ENCODE measurements at regions not wholly inside any gene's neighbourhood (a gene's known extent, or its start where the extent isn't known, plus 50 kb on each side); places are given as distances from the start of the nearest gene placed in this dataset.

DNA sequence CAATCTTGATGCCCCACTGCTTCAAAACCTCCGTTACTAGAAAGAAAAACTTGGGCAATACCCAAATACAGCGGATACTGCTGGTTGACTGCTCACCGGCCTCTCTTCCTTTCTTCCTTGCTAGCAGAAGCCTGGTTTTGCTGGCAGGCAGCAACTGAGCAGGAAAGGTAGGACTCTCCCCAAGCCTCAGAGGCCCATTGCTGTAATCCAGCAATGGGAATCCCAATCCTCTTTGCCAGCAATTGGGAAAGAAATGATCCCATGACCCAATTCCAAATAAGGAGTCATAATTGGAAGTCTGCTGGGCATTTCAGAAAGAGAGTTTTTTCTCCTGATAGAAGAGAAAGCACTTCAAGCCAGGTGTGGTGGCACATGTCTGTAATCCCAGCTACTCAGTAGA, 394.5 kb downstream of the BCOR start:
- no peak for DNase-seq (ENCODE audit: low spot score)

DNA sequence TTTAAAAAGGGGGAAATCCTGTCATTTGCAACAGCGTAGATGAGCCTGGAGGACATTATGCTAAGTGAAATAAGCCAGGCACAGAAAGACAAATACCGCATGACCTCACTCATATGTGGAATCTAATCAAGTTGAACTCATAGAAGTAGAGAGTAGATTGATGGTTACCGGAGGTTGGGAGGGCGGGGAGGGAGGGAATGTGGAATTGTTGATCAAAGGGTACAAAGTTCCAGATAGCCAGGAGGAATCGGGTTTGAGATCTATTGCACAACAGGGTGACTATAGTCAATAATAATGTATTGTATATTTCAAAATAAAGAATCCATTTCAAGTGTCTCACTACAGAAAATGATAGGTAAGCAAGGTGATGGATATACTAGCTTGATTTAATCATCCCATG, 393.2 kb downstream of the BCOR start:
- no peak for DNase-seq (ENCODE audit: low spot score)
- TF ChIP-seq, protein P1, sequence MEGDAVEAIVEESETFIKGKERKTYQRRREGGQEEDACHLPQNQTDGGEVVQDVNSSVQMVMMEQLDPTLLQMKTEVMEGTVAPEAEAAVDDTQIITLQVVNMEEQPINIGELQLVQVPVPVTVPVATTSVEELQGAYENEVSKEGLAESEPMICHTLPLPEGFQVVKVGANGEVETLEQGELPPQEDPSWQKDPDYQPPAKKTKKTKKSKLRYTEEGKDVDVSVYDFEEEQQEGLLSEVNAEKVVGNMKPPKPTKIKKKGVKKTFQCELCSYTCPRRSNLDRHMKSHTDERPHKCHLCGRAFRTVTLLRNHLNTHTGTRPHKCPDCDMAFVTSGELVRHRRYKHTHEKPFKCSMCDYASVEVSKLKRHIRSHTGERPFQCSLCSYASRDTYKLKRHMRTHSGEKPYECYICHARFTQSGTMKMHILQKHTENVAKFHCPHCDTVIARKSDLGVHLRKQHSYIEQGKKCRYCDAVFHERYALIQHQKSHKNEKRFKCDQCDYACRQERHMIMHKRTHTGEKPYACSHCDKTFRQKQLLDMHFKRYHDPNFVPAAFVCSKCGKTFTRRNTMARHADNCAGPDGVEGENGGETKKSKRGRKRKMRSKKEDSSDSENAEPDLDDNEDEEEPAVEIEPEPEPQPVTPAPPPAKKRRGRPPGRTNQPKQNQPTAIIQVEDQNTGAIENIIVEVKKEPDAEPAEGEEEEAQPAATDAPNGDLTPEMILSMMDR (IDR thresholded peaks at IDR 0.05; ENCODE audit: extremely low read depth, missing control alignments) = no peak

More for the DNA sequence above, 394.5 kb downstream of the BCOR start:
- TF ChIP-seq, protein P1 (IDR thresholded peaks at IDR 0.05; ENCODE audit: extremely low read depth, missing control alignments) = no peak

DNA sequence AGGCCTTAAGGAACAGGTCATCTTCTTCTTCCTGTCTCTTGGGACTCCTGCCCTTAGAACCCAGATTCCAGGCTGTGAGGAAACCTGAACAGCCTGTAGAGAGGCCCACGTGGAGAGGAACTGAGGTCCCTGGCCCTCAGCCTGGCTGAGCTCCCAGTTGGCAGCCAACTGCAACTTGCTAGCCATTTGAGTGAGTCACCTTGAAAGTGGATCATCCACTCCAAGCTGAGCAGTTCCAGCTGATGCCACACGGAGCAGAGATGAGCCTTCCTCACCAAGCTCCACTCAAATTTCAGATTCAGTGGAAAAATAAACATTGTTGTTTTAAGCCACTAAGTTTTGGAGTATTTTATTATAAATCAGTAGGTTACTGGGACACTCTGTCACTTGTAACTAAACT, 392.5 kb downstream of the BCOR start:
- no peak for DNase-seq (ENCODE audit: low spot score)
- TF ChIP-seq, protein P1 (IDR thresholded peaks at IDR 0.05; ENCODE audit: extremely low read depth, missing control alignments) = no peak

DNA sequence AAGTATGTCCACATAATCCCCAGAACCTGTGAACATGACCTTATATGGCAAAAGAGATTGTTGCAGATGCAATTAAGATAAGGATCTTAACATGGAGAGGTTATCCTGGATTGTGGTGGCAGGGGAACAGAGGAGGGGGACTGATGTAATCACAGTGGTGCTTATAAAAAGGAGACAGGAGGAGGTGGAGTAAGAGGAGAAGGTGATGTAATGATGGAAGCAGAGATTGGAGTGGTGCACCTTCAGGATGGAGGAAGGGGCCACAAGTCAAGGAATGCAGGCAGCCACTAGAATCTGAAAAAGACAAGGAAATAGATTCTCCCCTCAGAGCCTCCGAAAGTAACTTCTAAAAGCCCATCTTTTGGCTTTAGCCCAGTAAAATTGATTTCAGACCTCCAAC, 388.4 kb downstream of the BCOR start:
- DNase-seq (ENCODE audit: low spot score) = no peak
- TF ChIP-seq, protein P1 (IDR thresholded peaks at IDR 0.05; ENCODE audit: extremely low read depth, missing control alignments) = no peak

DNA sequence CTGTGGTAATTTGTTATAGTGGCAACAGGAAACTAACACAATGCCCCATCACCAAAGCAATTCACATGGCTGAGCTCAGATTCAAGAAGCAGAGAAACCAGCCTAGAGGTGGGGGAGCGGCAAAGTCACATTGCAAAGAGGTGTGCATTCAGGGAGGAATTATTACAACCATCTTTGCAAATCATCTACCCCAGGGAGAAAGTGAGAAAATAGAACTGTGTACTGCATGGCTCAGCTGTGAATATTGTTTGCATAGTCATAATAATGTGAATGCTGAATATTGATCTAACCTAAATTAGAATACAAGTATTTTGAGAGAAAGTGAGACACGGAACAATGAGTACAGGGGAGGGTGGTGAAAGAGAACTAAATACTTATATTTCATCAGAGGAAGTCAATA, 387.9 kb downstream of the BCOR start:
- TF ChIP-seq, protein P1 (IDR thresholded peaks at IDR 0.05; ENCODE audit: extremely low read depth, missing control alignments) = no peak
- no peak for DNase-seq (ENCODE audit: low spot score)

DNA sequence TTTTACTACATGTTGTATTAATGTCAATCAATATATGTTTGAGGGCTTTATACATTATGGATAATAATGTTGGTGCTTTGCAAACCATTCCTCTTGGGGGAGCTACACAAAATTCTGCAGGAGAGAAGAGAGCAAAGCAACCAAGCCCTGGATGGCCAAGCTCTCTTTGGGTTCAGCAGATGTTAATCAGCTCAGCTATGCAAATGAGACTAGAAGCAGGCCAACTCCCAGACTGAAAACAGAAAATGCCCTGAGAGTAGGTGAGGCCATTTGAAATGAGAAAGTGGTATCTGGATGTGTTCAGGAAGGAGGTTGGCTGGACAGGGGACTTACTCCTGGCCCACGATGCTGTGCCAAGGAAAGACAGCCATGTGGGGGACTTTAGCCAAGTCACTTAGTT, 387.0 kb downstream of the BCOR start:
- TF ChIP-seq, protein P1 (IDR thresholded peaks at IDR 0.05; ENCODE audit: extremely low read depth, missing control alignments) = no peak
- DNase-seq (ENCODE audit: low spot score) = no peak

DNA sequence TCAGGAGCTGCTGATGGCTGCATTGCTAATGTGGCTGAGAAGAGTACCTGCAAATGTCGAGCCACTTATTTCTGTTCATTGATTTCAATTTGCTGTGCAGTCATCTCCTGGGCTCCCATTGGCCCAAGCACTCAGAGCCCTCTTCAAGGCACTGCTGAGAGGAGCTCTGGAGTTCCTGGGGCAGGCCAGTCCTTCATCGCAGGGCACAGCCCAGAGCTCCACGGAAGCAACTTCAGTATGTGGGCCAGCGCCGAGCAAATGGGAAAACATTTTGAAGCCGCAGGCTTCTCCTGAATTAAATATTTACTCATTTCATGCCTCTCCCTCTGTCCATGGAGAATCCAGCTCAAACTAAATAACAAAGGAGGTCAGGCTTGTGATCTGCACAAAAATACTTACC, 383.3 kb downstream of the BCOR start:
- DNase-seq (ENCODE audit: low spot score) = no peak
- TF ChIP-seq, protein P1 (IDR thresholded peaks at IDR 0.05; ENCODE audit: extremely low read depth, missing control alignments) = no peak
